Choroid plexus epithelial cell (primary cell): ENCODE measurements at regions not wholly inside any gene's neighbourhood (a gene's known extent, or its start where the extent isn't known, plus 50 kb on each side); places are given as distances from the start of the nearest gene placed in this dataset.

Experiments used
- DNase-seq: peaks from one replicate; pipeline ENCODE4 v3.0.0-alpha.2; 2010; ENCODE audit warnings: low read depth
- H3K4me3 ChIP-seq: 2 replicates; pipeline ENCODE4 v1.5.1; 2011; ENCODE audit warnings: low read depth, mild to moderate bottlenecking, control low read depth, low read length, moderate library complexity
- TF ChIP-seq, protein P1 (sequence below): conservative IDR thresholded peaks from 2 replicates; pipeline ENCODE4 v1.5.1; 2011; ENCODE audit warnings: low read depth, mild to moderate bottlenecking, control low read depth, inconsistent platforms, low read length, moderate library complexity

DNA sequence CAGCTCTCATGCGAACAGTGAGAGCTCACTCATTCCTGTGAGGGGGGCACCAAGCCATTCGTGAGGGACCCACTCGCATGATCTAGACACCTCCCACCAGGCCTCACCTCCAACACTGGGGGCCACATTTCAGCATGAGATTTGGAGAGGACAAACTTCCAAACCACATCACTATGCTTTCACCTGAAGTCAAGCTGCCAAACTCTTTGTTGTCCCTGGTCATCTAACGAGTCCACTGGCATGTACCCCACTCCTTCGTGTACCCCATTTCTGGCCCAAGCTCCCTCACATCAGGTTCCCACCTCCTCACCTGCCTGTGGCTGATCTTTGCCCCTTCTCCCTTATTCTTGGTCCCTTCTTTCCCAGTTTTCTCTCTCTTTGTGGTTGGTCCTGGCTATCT lies 198.9 kb downstream of the ADAMTS15 start:
- H3K4me3 ChIP-seq: no peak overlapping the region
- no peak for DNase-seq
- TF ChIP-seq, protein P1, sequence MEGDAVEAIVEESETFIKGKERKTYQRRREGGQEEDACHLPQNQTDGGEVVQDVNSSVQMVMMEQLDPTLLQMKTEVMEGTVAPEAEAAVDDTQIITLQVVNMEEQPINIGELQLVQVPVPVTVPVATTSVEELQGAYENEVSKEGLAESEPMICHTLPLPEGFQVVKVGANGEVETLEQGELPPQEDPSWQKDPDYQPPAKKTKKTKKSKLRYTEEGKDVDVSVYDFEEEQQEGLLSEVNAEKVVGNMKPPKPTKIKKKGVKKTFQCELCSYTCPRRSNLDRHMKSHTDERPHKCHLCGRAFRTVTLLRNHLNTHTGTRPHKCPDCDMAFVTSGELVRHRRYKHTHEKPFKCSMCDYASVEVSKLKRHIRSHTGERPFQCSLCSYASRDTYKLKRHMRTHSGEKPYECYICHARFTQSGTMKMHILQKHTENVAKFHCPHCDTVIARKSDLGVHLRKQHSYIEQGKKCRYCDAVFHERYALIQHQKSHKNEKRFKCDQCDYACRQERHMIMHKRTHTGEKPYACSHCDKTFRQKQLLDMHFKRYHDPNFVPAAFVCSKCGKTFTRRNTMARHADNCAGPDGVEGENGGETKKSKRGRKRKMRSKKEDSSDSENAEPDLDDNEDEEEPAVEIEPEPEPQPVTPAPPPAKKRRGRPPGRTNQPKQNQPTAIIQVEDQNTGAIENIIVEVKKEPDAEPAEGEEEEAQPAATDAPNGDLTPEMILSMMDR: no peak

DNA sequence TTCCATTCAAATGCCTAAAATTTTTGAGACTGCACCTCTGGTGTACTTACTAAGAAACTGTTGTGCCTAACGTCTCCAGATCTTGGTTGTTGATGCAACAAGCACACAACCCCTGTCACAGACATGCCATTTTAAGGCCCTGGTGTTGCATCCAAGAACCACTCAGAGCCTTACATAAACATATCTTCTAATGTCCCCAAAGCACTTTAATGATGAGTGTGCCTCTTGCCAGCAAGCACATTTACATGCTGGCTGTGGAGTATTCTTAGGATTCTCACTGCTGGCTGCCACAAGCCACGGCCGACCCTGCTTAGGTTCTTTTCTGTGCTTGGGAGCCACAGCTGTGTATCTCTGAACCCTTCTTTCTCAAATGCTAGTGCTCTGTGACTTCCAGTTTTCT lies 201.4 kb downstream of the ADAMTS15 start:
- TF ChIP-seq, protein P1: no peak

DNA sequence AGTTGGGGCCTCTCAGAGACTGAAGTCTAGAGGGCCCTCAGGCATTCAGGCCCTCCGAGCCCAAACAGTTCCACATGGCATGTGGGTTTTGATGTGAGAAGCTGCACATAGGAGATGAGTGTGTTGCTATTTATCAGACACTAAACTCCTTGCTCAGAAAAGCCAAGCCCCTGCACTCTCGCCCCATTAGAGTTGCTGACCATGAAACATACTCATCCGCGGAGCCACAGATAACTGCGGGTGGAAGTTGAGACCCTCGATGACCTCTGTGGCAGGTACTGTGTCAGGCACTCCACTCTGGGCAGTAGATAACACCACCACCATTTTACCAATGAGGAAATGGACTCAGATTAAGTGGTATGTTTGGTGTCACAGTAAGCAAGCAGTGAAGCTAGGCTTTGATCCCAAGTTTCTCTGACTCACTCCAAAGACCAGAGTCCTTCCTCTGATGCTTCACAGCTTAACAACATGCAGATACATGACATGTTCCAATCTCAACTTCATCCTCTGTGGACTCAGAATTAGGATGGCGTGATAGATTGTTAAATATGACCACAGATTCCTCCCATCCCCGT lies 202.1 kb downstream of the ADAMTS15 start:
- no peak overlapping the region for H3K4me3 ChIP-seq
- TF ChIP-seq, protein P1: no peak
- no peak for DNase-seq

More for the DNA sequence above, 201.4 kb downstream of the ADAMTS15 start:
- no peak overlapping the region for H3K4me3 ChIP-seq
- DNase-seq: no peak

DNA sequence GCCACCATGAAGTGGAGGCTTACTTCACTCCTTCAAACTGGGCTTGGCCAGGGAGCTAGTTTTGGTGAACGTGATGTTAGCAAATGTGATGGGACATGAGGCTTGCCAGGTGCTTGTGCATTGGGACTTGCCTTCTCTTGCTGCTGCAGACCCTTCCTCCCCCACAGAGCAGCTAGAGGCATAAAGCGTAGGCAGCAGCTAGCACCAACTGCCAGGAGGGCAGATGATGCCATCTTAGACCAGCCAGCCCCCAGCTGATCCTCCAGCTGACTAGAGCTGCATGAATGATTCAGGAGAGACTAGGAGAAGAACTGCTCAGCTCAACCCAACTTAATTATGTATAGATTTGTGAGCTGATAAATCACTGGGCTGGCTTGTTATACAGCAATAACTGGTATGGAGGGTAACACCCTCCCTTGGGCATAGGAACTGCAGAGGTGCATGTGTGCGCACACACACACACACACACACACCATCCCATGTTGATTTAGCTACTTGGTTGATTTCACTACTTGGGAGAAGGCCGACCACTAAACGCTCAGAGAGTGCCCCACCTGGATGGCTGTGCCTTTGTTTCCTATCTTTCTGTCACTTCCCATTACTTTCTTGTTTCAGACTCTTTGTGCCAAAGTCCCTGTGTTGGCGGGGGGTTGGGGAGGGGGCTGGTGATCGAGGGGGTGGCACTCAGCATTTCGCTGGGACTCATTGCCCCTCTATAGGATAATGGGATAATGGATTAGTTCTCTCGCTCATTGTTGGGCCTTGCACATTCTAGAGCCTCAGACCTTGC lies 202.8 kb downstream of the ADAMTS15 start:
- TF ChIP-seq, protein P1: no peak
- no peak overlapping the region for H3K4me3 ChIP-seq

DNA sequence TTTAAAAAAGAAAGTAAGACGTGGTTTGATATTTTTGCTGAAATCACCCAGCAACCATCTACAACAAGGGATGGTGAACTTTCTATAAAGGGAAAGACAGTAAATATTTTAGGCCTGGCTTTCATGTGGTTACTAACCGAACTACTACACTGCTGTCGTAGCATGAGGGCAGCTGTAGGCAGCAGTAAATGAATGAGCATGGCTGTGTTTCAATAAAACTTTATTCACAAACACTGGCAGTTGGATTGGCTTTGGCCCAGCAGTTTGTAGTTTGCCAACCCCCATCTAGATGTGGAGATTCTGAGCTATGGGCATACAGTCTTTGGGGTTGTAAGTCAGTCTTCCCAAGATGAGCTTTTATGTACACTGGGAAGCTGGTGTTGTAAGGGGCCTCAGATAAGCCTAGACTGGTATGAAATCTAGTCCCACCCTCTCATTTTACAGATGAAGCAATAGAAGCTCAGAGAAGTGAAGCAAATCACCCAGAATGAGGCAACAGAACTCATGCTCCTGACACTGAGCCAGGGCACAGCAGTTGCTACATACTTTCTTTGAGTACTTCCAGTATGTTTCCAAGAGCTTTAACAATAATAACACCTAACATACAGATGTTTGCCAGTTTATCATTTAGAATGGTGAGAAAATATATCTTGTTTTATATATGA lies 204.4 kb downstream of the ADAMTS15 start:
- DNase-seq: peak; percentile 98
- TF ChIP-seq, protein P1: no peak
- no peak overlapping the region for H3K4me3 ChIP-seq

More for the DNA sequence above, 202.8 kb downstream of the ADAMTS15 start:
- DNase-seq: no peak

DNA sequence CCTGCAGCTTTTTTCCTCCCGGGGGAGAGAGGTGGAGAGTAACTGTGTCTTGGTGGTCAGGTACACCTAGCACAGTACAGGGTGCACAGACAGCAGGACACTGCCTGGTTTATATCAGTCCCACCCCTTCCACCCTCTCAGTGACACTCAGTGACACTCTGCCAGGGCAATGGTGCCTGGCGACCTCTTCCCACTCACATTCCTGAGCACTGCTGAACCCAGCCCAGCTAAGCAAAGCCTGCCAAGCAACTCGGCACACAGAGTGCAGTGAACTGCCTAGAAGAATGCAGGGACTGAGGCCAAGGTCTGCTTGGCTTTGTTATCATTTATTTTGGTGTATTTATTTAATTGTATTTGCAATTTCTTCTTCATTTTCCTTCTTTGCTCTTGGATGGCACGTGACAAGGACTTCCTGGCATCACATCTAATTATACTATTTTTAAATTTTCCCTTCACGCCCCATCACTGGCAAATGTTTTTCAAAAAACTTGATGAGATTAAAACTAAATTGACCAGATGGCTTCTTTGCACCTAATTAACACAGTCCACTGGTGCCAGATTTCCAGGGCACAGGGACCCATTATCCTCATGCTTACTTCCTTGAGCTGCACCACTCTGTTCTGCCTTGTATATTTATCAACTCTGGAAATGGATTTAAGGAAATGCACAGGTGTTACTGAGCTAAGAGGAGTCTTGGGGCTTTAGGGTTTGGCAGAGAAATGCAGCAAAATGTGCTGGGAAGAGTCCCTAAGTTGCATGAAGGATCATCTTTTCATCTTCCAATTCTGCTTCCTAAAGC lies 205.6 kb downstream of the ADAMTS15 start:
- TF ChIP-seq, protein P1: no peak
- DNase-seq: peak; percentile 59
- H3K4me3 ChIP-seq: no peak overlapping the region
